ENCODE measurements at regions not wholly inside any gene's neighbourhood (a gene's known extent, or its start where the extent isn't known, plus 50 kb on each side); places are given as distances from the start of the nearest gene placed in this dataset.

DNA sequence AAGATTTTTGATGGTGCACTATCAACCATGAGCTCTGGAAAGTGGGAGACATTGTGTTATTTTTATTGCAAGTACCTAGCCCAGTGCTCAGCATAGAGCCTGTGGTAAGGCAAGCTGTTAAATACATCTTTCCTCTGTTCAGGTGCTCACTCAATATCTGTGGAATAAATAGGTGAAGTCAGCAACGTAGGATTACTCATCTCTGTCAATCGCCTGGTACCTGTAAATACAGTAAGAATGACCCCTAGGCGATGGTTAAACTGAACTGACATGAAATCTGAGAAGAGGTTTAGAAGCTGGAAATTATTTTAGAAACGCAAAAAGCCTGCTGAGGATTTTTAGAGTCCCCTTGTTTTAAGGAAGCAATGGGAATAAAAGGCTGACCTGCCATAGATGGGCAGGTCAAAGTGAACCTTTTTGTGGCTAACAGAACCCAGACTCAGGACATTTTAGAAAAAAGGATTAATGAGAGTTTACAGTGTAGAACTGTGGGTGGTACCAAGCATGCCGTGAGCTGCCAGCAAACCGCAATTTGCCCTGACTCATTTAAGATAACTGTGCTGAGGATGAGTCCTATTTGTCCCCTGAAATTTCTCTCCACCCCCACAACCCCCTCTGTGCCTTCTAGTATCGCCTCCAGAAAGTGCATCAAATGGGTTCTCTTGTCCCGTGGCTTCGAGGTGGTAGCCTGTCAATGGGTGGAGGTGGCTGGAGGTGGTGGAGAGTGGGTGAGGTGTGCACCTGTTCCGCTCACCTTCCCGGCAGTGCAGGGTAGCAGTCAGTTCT is 375.1 kb downstream of the MED10 start:
- TF ChIP-seq, protein P1, sequence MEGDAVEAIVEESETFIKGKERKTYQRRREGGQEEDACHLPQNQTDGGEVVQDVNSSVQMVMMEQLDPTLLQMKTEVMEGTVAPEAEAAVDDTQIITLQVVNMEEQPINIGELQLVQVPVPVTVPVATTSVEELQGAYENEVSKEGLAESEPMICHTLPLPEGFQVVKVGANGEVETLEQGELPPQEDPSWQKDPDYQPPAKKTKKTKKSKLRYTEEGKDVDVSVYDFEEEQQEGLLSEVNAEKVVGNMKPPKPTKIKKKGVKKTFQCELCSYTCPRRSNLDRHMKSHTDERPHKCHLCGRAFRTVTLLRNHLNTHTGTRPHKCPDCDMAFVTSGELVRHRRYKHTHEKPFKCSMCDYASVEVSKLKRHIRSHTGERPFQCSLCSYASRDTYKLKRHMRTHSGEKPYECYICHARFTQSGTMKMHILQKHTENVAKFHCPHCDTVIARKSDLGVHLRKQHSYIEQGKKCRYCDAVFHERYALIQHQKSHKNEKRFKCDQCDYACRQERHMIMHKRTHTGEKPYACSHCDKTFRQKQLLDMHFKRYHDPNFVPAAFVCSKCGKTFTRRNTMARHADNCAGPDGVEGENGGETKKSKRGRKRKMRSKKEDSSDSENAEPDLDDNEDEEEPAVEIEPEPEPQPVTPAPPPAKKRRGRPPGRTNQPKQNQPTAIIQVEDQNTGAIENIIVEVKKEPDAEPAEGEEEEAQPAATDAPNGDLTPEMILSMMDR (IDR thresholded peaks at IDR 0.05) = no peak
- no peak for TF ChIP-seq POLR2A (IDR thresholded peaks at IDR 0.05)

Data from thyroid gland (tissue), 4 donors.